Ishikawa (cell line): ENCODE measurements at regions not wholly inside any gene's neighbourhood (a gene's known extent, or its start where the extent isn't known, plus 50 kb on each side); places are given as distances from the start of the nearest gene placed in this dataset.

Source experiments
- CEBPB ChIP-seq: IDR thresholded peaks from 2 replicates; pipeline ENCODE4 v1.6.1; 2012
- CREB1 ChIP-seq: IDR thresholded peaks from 2 replicates; pipeline ENCODE4 v1.6.1; 2012; ENCODE audit warnings: low read depth
- EGR1 ChIP-seq: IDR thresholded peaks from 2 replicates; pipeline ENCODE4 v1.6.1; 2012
- EP300 ChIP-seq: IDR thresholded peaks from 2 replicates; pipeline ENCODE4 v1.6.1; 2012; ENCODE audit warnings: borderline replicate concordance
- FOXM1 ChIP-seq: IDR thresholded peaks from 2 replicates; pipeline ENCODE4 v1.6.1; 2012; ENCODE audit warnings: low read depth, borderline replicate concordance
- NFIC ChIP-seq: IDR thresholded peaks from 2 replicates; pipeline ENCODE4 v1.6.1; 2012
- RAD21 ChIP-seq: IDR thresholded peaks from 2 replicates; pipeline ENCODE4 v1.6.1; 2012; ENCODE audit warnings: low read depth
- TAF1 ChIP-seq: IDR thresholded peaks from 2 replicates; pipeline ENCODE4 v1.6.1; 2012; ENCODE audit warnings: low read depth, mild to moderate bottlenecking
- TCF12 ChIP-seq: IDR thresholded peaks from 2 replicates; pipeline ENCODE4 v1.6.1; 2012; ENCODE audit warnings: low read depth
- TEAD4 ChIP-seq: IDR thresholded peaks from 2 replicates; pipeline ENCODE4 v1.6.1; 2012
- YY1 ChIP-seq: IDR thresholded peaks from 2 replicates; pipeline ENCODE4 v1.6.1; 2012; ENCODE audit warnings: low read depth
- ZBTB7A ChIP-seq: IDR thresholded peaks from 2 replicates; pipeline ENCODE4 v1.6.1; 2012; ENCODE audit warnings: low read depth
- TF ChIP-seq, protein P1 (sequence below): IDR thresholded peaks from 2 replicates; pipeline ENCODE4 v1.6.1; 2012
- TF ChIP-seq, protein P2 (sequence below): IDR thresholded peaks from 2 replicates; pipeline ENCODE4 v1.6.1; 2012
- TF ChIP-seq, protein P3 (sequence below): IDR thresholded peaks from 2 replicates; pipeline ENCODE4 v1.6.1; 2012; ENCODE audit warnings: low read depth, mild to moderate bottlenecking

DNA sequence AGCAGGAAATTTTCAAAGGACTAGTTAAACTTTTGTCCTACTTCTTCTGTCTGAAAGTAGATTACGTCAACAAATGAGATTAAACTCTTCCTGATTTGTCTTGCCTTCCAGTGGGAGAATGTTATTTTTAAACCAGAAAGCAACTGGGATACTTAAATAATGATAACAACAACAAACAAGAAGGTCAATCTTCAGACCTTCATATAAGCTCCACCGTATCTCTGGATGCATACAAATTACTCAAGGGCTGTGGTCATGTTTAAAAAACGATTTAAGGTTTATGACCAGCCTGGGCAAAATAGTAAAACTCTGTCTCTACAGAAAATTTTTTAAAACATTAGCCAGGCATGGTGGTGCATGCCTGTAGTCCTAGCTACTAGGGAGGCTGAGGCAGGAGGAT, 145.3 kb upstream of the NPHP3 start:
- TF ChIP-seq, protein P1, sequence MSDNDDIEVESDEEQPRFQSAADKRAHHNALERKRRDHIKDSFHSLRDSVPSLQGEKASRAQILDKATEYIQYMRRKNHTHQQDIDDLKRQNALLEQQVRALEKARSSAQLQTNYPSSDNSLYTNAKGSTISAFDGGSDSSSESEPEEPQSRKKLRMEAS = no peak
- TF ChIP-seq RAD21 (no peak), ZBTB7A (no peak), FOXM1 (no peak), TEAD4 (no peak), EGR1 (no peak), CREB1 (no peak)
- TF ChIP-seq, protein P2, sequence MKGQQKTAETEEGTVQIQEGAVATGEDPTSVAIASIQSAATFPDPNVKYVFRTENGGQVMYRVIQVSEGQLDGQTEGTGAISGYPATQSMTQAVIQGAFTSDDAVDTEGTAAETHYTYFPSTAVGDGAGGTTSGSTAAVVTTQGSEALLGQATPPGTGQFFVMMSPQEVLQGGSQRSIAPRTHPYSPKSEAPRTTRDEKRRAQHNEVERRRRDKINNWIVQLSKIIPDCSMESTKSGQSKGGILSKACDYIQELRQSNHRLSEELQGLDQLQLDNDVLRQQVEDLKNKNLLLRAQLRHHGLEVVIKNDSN = no peak

DNA sequence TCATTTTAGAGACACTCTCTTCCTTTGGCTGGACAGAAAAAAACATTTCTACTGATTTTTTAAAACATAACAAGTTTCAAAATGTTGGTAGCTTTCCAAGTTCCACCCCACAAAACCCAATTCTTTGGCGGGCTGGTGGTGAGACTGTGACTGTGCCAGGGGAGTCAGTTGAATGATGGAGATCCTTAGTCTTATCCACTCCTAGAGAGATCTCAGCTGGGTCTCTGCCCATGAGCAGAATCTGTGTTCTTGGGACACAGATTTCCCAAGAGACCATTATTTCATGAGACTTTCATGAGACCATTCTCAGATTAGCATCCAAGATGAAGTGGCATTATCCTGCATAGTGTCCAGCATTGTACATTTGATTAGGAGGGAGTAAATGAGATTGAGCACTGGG, 135.1 kb upstream of the NPHP3 start:
- TF ChIP-seq, protein P2 = no peak
- TF ChIP-seq CEBPB (no peak), CREB1 (no peak), EGR1 (no peak), FOXM1 (no peak), RAD21 (no peak), YY1 (no peak), NFIC (no peak), ZBTB7A (no peak), TCF12 (no peak), TEAD4 (no peak), EP300 (no peak), TAF1 (no peak)
- TF ChIP-seq, protein P3, sequence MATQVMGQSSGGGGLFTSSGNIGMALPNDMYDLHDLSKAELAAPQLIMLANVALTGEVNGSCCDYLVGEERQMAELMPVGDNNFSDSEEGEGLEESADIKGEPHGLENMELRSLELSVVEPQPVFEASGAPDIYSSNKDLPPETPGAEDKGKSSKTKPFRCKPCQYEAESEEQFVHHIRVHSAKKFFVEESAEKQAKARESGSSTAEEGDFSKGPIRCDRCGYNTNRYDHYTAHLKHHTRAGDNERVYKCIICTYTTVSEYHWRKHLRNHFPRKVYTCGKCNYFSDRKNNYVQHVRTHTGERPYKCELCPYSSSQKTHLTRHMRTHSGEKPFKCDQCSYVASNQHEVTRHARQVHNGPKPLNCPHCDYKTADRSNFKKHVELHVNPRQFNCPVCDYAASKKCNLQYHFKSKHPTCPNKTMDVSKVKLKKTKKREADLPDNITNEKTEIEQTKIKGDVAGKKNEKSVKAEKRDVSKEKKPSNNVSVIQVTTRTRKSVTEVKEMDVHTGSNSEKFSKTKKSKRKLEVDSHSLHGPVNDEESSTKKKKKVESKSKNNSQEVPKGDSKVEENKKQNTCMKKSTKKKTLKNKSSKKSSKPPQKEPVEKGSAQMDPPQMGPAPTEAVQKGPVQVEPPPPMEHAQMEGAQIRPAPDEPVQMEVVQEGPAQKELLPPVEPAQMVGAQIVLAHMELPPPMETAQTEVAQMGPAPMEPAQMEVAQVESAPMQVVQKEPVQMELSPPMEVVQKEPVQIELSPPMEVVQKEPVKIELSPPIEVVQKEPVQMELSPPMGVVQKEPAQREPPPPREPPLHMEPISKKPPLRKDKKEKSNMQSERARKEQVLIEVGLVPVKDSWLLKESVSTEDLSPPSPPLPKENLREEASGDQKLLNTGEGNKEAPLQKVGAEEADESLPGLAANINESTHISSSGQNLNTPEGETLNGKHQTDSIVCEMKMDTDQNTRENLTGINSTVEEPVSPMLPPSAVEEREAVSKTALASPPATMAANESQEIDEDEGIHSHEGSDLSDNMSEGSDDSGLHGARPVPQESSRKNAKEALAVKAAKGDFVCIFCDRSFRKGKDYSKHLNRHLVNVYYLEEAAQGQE = no peak
- TF ChIP-seq, protein P1 = no peak

DNA sequence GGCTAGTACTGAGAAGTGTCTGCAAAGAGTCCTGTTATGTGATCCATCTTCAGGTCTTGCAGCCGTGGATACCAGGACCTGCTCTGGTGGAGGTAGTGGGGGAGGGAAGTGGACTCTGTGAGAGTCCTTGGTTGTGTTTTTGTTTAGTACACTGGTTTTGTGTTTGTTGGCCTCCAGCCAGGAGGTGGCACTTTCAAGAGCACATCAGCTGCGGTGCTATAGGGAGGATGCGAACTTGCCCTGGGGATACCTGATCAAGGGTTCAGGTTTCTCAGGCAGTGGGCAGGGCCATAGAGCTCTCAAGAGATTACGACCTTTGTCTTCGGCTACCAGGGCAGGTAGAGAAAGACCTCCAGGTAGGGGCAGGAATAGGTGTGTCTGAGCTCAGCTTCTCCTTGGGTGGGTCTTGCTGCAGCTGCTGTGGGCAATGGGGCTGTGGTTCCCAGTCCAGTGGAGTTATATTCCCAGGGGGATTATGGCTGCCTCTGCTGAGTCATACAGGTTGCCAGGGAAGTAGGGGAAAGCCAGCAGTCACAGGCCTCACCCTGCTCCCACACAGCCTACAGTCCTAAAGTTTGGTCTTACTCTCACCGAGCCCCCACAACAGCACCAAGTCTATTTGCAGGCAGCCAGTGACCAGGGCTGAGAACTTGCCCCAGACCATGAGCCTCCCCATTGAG, 132.8 kb upstream of the NPHP3 start:
- no peak for TF ChIP-seq ZBTB7A
- no peak for TF ChIP-seq RAD21
- TF ChIP-seq NFIC = no peak
- TF ChIP-seq YY1 = no peak
- TF ChIP-seq CEBPB = no peak
- TF ChIP-seq TAF1 = no peak
- TF ChIP-seq TEAD4 = no peak
- TF ChIP-seq, protein P2 = no peak
- no peak for TF ChIP-seq EGR1
- no peak for TF ChIP-seq EP300
- TF ChIP-seq, protein P1 = no peak
- TF ChIP-seq FOXM1 = no peak
- TF ChIP-seq, protein P3 = no peak
- no peak for TF ChIP-seq TCF12
- TF ChIP-seq CREB1 = no peak

DNA sequence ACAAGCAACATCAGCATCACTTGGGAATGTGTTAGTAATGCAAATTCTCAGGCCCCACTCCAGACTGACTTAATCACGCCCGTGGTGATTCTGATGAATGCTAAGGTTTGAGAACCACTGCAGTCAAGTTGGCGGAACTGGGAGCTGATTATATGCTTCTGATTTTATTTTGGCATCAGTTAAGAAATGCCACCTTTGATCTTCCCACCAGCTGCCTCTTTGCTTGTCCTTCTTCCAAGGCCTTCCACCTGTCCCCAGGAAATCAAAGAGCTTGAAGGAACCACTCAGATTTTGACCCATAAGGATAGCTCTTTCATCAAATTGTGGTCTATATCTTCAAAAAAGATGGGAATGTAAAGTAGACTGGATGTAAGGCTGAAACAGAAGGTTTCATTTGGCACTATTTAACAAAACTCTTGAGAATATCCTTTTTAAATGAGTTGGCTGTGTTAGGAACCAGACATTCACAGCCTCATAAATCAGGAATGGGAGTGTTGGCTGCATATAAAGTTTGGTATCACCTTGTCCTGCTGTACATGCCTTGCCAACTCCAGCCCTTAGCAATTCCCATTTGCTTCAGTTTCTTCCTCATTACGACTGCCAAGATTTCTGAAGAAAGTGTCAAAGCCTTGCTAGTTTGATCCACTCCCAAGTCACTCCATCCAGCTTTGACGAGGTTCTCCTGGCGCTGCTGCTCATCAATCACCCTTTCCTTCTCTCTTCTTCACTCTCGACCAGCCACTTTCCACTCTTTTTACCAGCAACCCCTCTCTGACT, 125.8 kb upstream of the NPHP3 start:
- TF ChIP-seq, protein P3 = no peak
- TF ChIP-seq CEBPB = no peak
- TF ChIP-seq EGR1 = no peak
- no peak for TF ChIP-seq FOXM1
- TF ChIP-seq, protein P2 = no peak
- no peak for TF ChIP-seq ZBTB7A
- TF ChIP-seq RAD21 = no peak
- TF ChIP-seq TAF1 = no peak
- TF ChIP-seq, protein P1 = no peak
- no peak for TF ChIP-seq EP300
- TF ChIP-seq NFIC = no peak
- no peak for TF ChIP-seq TEAD4
- TF ChIP-seq CREB1 = no peak
- TF ChIP-seq YY1 = no peak
- no peak for TF ChIP-seq TCF12
